OCI-LY1 (cell line): ENCODE measurements at regions not wholly inside any gene's neighbourhood (a gene's known extent, or its start where the extent isn't known, plus 50 kb on each side); places are given as distances from the start of the nearest gene placed in this dataset.

Experiments
- H2AFZ ChIP-seq: fragments of 200-600 bp; sonication (generic), shearing (Covaris generic); 2 replicates; pipeline ENCODE4 v1.6.0; 2014; ENCODE audit warnings: antibody characterized with exemption, mild to moderate bottlenecking, low read length
- H3F3A ChIP-seq: fragments of 200-600 bp; sonication (generic), shearing (Covaris generic); 2 replicates; pipeline ENCODE4 v1.6.0; 2014; ENCODE audit warnings: mild to moderate bottlenecking, antibody characterized with exemption, low read length, moderate library complexity; ENCODE audit not compliant: insufficient read depth
- H3K27ac ChIP-seq: fragments of 200-600 bp; sonication (generic); 2 replicates; pipeline ENCODE4 v1.5.1; 2014; ENCODE audit warnings: low read length, mixed run types, mild to moderate bottlenecking, low read depth; ENCODE audit not compliant: poor library complexity, severe bottlenecking
- H3K27me3 ChIP-seq: fragments of 200-600 bp; sonication (generic); 2 replicates; pipeline ENCODE4 v1.6.0; 2014; ENCODE audit warnings: antibody characterized with exemption, mild to moderate bottlenecking, low read length, moderate library complexity; ENCODE audit not compliant: insufficient read depth
- H3K36me3 ChIP-seq: fragments of 200-600 bp; sonication (generic); 2 replicates; pipeline ENCODE4 v1.6.1; 2014; ENCODE audit warnings: mild to moderate bottlenecking, antibody characterized with exemption, low read length, moderate library complexity, mixed read lengths; ENCODE audit not compliant: insufficient read depth
- H3K4me1 ChIP-seq: fragments of 200-600 bp; sonication (generic); 2 replicates; pipeline ENCODE4 v1.5.1; 2014; ENCODE audit warnings: mild to moderate bottlenecking, low read length, moderate library complexity; ENCODE audit not compliant: insufficient read depth, severe bottlenecking
- H3K4me2 ChIP-seq: fragments of 200-600 bp; sonication (generic), shearing (Covaris generic); 2 replicates; pipeline ENCODE4 v1.6.1; 2014; ENCODE audit warnings: low read length
- H3K4me3 ChIP-seq: fragments of 200-600 bp; sonication (generic); 2 replicates; pipeline ENCODE4 v1.5.1; 2014; ENCODE audit warnings: low read length, low read depth, mild to moderate bottlenecking, mixed read lengths; ENCODE audit not compliant: poor library complexity, severe bottlenecking
- H3K79me2 ChIP-seq: fragments of 200-600 bp; shearing (Covaris generic); 2 replicates; pipeline ENCODE4 v1.6.1; 2016; ENCODE audit warnings: mixed run types, low read length, mixed read lengths; ENCODE audit not compliant: insufficient read depth
- H3K9ac ChIP-seq: fragments of 200-600 bp; sonication (generic), shearing (Covaris generic); 2 replicates; pipeline ENCODE4 v1.6.1; 2014; ENCODE audit warnings: mild to moderate bottlenecking, low read length, mixed read lengths
- H3K9me2 ChIP-seq: fragments of 200-600 bp; sonication (generic), shearing (Covaris generic); 2 replicates; pipeline ENCODE4 v1.6.1; 2014; ENCODE audit warnings: low read depth, mild to moderate bottlenecking, low read length, mixed read lengths
- H3K9me3 ChIP-seq: fragments of 200-600 bp; shearing (Covaris generic); 2 replicates; pipeline ENCODE4 v1.6.1; 2014; ENCODE audit warnings: low read length, mixed read lengths
- H4K20me1 ChIP-seq: fragments of 200-600 bp; sonication (generic), shearing (Covaris generic); 2 replicates; pipeline ENCODE4 v1.6.0; 2016; ENCODE audit warnings: mild to moderate bottlenecking, low read length; ENCODE audit not compliant: insufficient read depth
- CTCF ChIP-seq: fragments of 200-600 bp; sonication (generic), shearing (Covaris generic); IDR thresholded peaks from 2 replicates; pipeline ENCODE4 v1.5.1; 2017; ENCODE audit warnings: mild to moderate bottlenecking, antibody characterized with exemption, low read length, moderate library complexity, mixed read lengths
- EZH2 ChIP-seq: fragments of 200-600 bp; sonication (generic), shearing (Covaris generic); IDR thresholded peaks from 2 replicates; pipeline ENCODE4 v1.8.0; 2017; ENCODE audit warnings: borderline replicate concordance, mixed run types, mild to moderate bottlenecking, antibody characterized with exemption, low read length, moderate library complexity, mixed read lengths

- Histone ChIP-seq H3K27me3 (no peaks in the 10 kb centered on the region), H3K9me3 (no peaks in the 10 kb centered on the region), H3K79me2 (no peaks in the 10 kb centered on the region), H4K20me1 (no peaks in the 10 kb centered on the region), H3K4me1 (no peaks in the 10 kb centered on the region), H3K4me2 (no peak overlapping the region), H3K27ac (no peak overlapping the region), H3K9me2 (no peaks in the 10 kb centered on the region), H3K9ac (no peak overlapping the region), H3K36me3 (no peaks in the 10 kb centered on the region), H2AFZ (no peak overlapping the region), H3F3A (no peaks in the 10 kb centered on the region), H3K4me3 (no peak overlapping the region)
- TF ChIP-seq EZH2 (no peak), CTCF (no peak)
Measured at GRCh38 chr9:23638011-23638410, 188.0 kb downstream of the ELAVL2 start.

DNA sequence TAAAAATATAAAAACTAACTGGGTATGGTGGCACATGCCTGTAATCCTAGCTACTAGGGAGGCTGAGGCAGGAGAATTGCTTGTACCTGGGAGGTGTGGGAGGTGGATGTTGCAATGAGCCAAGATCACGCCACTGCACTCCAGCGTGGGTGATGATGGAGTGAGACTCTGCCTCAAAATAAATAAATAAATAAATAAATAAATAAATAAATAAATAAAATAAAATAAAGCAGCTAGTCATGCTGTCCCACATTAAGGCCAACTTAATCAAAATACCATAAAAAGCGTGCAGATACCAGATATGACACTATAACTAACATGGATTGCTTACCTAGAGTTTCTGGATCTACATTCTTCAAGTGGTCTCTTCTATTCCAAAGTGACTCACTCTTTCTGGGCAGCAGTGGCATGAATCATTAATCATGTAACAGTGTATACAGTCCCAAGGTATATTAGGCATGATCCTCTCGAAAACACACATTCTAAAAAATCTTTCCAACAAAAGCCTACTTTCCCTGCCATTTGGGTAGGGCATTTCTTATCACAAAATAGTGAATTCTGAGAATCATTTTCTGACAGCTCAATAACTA is 187.1 kb downstream of the ELAVL2 start:
- Histone ChIP-seq H3F3A (no peaks in the 10 kb centered on the region), H3K27ac (no peak overlapping the region), H3K27me3 (no peaks in the 10 kb centered on the region), H4K20me1 (no peaks in the 10 kb centered on the region), H3K9me2 (no peaks in the 10 kb centered on the region), H3K4me1 (no peaks in the 10 kb centered on the region), H3K4me2 (no peak overlapping the region), H3K9ac (no peak overlapping the region), H3K9me3 (no peaks in the 10 kb centered on the region), H3K36me3 (no peaks in the 10 kb centered on the region), H3K79me2 (no peaks in the 10 kb centered on the region), H3K4me3 (no peak overlapping the region), H2AFZ (no peak overlapping the region)
- TF ChIP-seq EZH2 = no peak
- TF ChIP-seq CTCF = no peak
